Astrocyte of the cerebellum (primary cell): ENCODE measurements at regions not wholly inside any gene's neighbourhood (a gene's known extent, or its start where the extent isn't known, plus 50 kb on each side); places are given as distances from the start of the nearest gene placed in this dataset.
"Not testable (repeated sequence)": the region's sequence is repeated elsewhere in the genome, so short reads cannot be mapped to it uniquely, and the experiment has no call there.

ENCODE experiments used
- DNase-seq: peaks from one replicate; pipeline ENCODE4 v3.0.0-alpha.2; 2011; ENCODE audit warnings: low read depth
- H3K4me3 ChIP-seq: 2 replicates; pipeline ENCODE4 v1.5.1; 2011; ENCODE audit warnings: mild to moderate bottlenecking, low read depth, low read length, moderate library complexity
- in situ Hi-C: cut with HindIII; loops from 2 replicates; pipeline ENCODE4 v1.10.0; 2017; ENCODE audit warnings: low sequenced_read_pairs
- TF ChIP-seq, protein P1 (sequence below): IDR thresholded peaks from 2 replicates; pipeline ENCODE4 v1.5.1; 2012; ENCODE audit warnings: low read length, low read depth, moderate library complexity, mild to moderate bottlenecking; ENCODE audit errors: missing control alignments

DNA sequence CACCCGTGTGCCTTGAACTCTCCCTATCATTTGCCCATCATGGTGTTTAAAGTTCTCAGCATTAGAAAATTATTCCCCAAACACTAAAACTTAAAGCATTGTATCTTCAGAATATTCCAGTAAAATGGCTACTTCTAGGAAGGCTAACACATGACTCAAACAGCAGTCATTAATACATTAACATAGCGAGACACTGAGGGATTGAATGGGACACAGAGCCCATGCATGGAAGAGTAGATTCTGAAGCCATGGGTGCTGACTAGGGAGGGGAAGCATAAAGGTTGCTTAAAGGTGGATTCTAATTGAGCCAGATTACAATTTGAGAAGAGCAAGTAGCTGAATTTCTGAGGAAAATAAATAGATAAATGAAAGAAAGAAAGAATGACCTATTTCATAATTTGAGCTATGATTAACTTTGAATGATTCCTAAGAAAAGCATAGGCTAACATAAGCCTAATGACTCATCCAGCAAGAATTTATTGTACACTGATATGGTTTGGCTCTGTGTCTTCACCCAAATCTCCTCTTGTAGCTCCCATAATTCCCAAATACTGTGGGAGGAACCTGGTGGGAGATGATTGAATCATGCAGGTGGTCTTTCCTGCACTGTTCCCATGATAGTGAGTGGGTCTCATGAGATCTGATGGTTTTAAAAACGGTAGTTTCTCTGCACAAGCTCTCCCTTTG lies 79.8 kb upstream of the PIK3C3 start:
- no peak overlapping the region for H3K4me3 ChIP-seq
- TF ChIP-seq, protein P1, sequence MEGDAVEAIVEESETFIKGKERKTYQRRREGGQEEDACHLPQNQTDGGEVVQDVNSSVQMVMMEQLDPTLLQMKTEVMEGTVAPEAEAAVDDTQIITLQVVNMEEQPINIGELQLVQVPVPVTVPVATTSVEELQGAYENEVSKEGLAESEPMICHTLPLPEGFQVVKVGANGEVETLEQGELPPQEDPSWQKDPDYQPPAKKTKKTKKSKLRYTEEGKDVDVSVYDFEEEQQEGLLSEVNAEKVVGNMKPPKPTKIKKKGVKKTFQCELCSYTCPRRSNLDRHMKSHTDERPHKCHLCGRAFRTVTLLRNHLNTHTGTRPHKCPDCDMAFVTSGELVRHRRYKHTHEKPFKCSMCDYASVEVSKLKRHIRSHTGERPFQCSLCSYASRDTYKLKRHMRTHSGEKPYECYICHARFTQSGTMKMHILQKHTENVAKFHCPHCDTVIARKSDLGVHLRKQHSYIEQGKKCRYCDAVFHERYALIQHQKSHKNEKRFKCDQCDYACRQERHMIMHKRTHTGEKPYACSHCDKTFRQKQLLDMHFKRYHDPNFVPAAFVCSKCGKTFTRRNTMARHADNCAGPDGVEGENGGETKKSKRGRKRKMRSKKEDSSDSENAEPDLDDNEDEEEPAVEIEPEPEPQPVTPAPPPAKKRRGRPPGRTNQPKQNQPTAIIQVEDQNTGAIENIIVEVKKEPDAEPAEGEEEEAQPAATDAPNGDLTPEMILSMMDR: no peak
- DNase-seq: no peak
- in situ Hi-C loops: no loop called here

DNA sequence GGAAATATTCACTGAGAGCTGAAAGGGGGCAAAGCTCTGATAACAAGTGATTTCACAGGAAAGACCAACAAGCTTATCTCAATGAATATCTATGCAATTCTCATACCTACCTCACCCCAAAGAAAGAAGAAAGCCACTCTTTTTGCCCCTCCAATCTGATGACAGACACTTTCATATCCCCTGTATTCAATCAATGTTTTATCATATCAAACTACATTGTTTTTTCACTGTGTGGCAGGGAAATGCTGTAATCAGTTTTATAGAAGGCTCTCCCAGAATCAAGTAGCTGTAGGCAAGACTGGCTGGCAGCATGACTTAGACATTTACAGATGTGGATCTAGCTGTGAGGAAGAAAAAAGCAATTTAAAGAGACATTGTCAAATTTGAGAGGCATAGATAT lies 81.3 kb upstream of the PIK3C3 start:
- no peak for DNase-seq
- TF ChIP-seq, protein P1: no peak
- H3K4me3 ChIP-seq: no peak overlapping the region
- in situ Hi-C loops: no loop called here

DNA sequence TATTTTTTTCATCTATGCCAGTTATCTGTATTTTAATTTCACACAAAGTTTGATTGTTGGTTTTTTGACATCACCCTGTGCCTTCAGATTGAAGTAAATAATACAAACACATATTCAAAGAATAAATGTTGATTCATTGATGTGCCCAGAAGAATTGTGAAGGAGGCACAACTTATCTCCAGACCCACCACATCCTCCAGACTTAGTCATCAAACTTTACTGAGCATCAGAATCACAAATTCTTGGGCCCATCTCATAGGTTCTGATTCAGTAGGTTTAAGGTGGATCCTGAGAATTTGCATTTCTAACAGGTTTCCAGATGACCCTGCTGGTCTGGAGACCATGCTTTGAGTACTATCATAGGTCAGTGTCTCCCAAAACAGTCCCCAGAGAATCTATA lies 82.8 kb upstream of the PIK3C3 start:
- TF ChIP-seq, protein P1: no peak
- DNase-seq: no peak
- in situ Hi-C loops: no loop called here
- no peak overlapping the region for H3K4me3 ChIP-seq

DNA sequence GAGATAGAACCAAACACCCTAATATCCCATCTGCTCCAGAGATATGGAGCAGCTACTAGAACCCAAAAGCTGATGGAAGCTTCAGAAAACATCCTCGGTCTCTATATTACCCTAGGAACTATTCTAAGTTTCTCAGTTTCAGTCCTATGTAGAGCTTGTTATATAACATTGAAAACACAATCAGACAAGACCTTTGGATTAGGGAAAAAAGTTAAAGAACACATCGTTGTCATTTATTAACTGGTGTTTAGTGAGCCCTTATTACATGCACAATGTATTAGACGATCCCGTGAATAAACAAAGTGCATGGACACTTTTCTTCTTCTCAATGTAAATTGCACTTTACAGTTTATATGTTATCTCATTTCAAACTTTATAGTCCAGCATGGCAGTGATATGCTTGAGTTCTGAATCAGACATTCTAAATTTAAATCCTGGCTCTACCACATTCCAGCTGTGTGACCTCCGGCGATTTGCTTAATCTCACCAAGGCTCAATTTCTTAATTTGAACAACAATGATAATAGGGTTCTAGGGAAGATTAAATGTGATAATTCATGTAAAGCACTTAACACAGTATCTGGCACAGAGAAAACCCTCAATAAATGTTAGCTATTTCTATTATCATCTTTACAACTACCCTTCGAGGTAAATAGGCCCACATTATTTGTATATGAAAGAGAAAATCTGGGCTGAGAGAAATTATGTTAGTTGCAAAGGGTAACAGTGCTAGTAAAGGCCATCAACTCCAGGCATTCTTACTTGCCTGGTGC lies 83.6 kb upstream of the PIK3C3 start:
- no peak for DNase-seq
- H3K4me3 ChIP-seq: no peak overlapping the region
- TF ChIP-seq, protein P1: no peak
- in situ Hi-C loops: no loop called here

DNA sequence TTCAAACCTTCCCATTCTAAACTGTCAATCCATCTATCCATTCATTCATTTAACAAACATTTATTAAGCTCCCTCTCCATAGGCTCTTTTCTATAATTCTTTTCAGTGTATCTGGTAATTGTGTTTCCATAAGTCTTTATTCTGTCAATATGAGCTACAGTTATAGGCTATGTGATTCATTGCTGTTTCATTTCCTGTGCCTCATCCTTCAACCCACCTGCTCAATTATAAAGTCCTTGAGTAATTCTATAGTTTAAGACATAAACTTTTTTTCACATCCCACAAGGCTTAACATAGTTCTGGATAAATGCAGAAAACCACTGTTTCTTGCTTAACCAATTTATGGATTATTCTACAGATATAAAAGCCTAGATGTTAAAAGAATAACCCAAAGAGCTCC lies 84.2 kb upstream of the PIK3C3 start:
- TF ChIP-seq, protein P1: no peak
- DNase-seq: no peak
- in situ Hi-C loops: no loop called here
- no peak overlapping the region for H3K4me3 ChIP-seq

DNA sequence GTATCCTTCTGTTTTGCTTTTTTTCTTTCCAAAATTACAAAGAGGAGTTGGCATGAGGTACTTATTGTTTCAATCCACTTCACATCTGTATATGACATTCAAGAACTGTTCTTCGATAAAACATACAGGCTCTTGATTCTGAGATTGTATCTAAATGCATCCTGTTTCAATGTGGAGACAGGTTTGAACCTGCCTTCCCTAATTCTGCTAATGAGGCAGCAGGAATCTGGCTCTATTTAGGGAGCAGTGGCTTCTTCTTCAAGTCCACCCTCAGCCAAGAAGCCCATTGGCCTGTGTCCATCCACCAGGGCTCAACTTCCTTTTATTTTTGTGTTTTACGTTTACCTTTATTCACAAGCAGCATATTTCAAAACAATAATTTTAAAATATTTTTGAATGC lies 84.8 kb upstream of the PIK3C3 start:
- no peak for DNase-seq
- in situ Hi-C loops: no loop called here
- H3K4me3 ChIP-seq: no peak overlapping the region
- TF ChIP-seq, protein P1: no peak

DNA sequence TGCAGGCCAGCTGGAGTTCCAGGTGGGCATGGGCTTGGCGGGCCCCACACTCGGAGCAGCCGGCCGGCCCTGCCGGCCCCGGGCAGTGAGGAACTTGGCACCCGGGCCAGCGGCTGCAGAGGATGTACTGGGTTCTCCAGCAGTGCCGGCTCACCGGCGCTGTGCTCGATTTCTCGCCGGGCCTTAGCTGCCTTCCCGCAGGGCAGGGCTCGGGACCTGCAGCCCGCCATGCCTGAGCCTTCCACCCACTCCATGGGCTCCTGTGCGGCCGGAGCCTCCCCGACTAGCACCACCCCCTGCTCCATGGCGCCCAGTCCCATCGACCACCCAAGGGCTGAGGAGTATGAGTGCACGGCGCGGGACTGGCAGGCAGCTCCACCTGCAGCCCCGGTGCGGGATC lies 89.2 kb upstream of the PIK3C3 start:
- DNase-seq, H3K4me3 ChIP-seq, in situ Hi-C loops: not testable (repeated sequence)
